Adrenal gland (tissue), 9 donors: ENCODE measurements at regions not wholly inside any gene's neighbourhood (a gene's known extent, or its start where the extent isn't known, plus 50 kb on each side); places are given as distances from the start of the nearest gene placed in this dataset.

ENCODE experiments used
- DNase-seq, 7 donors: peaks; one replicate each; pipeline ENCODE4 v3.0.0-alpha.2; 2019 to 2020
- H3K27ac ChIP-seq, 5 donors: fragments of 200-600 bp; sonication (generic) in 4 of 5; 1 replicate in 3 of 5; 2 replicates in 2 of 5; pipeline versions ENCODE4 v1.5.1 to v1.8.0; 2016 to 2020; ENCODE audit warnings: mild to moderate bottlenecking in 1 of 5
- H3K27me3 ChIP-seq: fragments of 200-600 bp; 2 replicates; pipeline ENCODE4 v1.8.0; 2021
- H3K36me3 ChIP-seq, 2 donors: fragments of 200-600 bp; replicated peaks in 1 of 2; 1 replicate in 1 of 2; 2 replicates in 1 of 2; pipeline versions ENCODE4 v1.5.1 to v1.8.0; 2018 to 2022
- H3K4me1 ChIP-seq, 2 donors: fragments of 200-600 bp; replicated peaks in 1 of 2; 1 replicate in 1 of 2; 2 replicates in 1 of 2; pipeline versions ENCODE4 v1.5.1 to v1.8.0; 2018 to 2021
- H3K4me3 ChIP-seq, 4 donors: fragments of 200-600 bp; sonication (generic) in 3 of 4; one replicate each; pipeline ENCODE4 v1.5.1; 2016 to 2018
- H3K9me3 ChIP-seq, 3 donors: fragments of 200-600 bp; sonication (generic) in 1 of 3; replicated peaks in 1 of 3; 1 replicate in 2 of 3; 2 replicates in 1 of 3; pipeline versions ENCODE4 v1.5.1 to v1.8.0; 2016 to 2021
- CTCF ChIP-seq, 6 experiments: fragments of 450-650 bp in 4 of 6; fragments of 200-600 bp in 2 of 6; sonication (generic) in 1 of 6; IDR thresholded peaks; 1 replicate in 5 of 6; 2 replicates in 1 of 6; pipeline versions ENCODE4 v1.5.1 to v1.8.0; 2016 to 2021; ENCODE audit warnings: antibody characterized with exemption in 6 of 6, mild to moderate bottlenecking in 2 of 6, moderate library complexity in 1 of 6
- POLR2A ChIP-seq, 2 donors: fragments of 450-650 bp; IDR thresholded peaks; one replicate each; pipeline ENCODE4 v1.6.1; 2017; ENCODE audit warnings: antibody characterized with exemption in 2 of 2, mild to moderate bottlenecking in 2 of 2, moderate library complexity in 1 of 2
- WGBS, 4 donors: extraction: QIAGEN DNeasy Blood & Tissue Kit in 2 of 4; methylation state at CpG; one replicate each; pipeline versions ENCODE4 v1.1.5 to v1.1.7; 2013 to 2017; 5-methylcytosine and 5-hydroxymethylcytosine counted together
- intact Hi-C, 2 donors: fragments of 100-400 bp; cut with DNase I; formaldehyde crosslinking; loops; one replicate each; pipeline versions ENCODE4 v1.14.1 to v1.15.0; 2022 to 2023
- donor health status: healthy with polysubstance abuse.
- donor health status: Bipolar disorder and iron deficiency.
- donor health status: DM: yes; HTN: yes; CAD: no.
- donor health status: DM: no; HTN: no; CAD: no.
- donor health status: DM: no; HTN: no; CAD: no.

GRCh38 chr2:129753261-129753660 lies 226.2 kb upstream of the RAB6C start:
- no peak for DNase-seq
- Histone ChIP-seq H3K27ac (no peak overlapping the region), H3K9me3 (no peaks in the 10 kb centered on the region), H3K36me3 (no peaks in the 10 kb centered on the region), H3K27me3 (no peaks in the 10 kb centered on the region), H3K4me3 (no peak overlapping the region), H3K4me1 (no peaks in the 10 kb centered on the region)
- intact Hi-C loops: no loop called here
- WGBS, 4 donors: 75 to 83% (median 78%) methylated on average over 8 of the region's 8 CpGs
- TF ChIP-seq POLR2A (IDR thresholded peaks at IDR 0.05): no peak
- no peak for TF ChIP-seq CTCF (IDR thresholded peaks at IDR 0.05)

- no peaks in the 10 kb centered on the region for H3K36me3 ChIP-seq
- WGBS, 4 donors: 73 to 94% (median 89%) methylated on average over 8 to 14 of the region's 14 CpGs
- no peaks in the 10 kb centered on the region for H3K27me3 ChIP-seq
- no peak overlapping the region for H3K4me3 ChIP-seq
- intact Hi-C loops: no loop called here
- DNase-seq: no peak
- no peaks in the 10 kb centered on the region for H3K9me3 ChIP-seq
- H3K4me1 ChIP-seq: no peaks in the 10 kb centered on the region
- no peak overlapping the region for H3K27ac ChIP-seq
- TF ChIP-seq POLR2A (IDR thresholded peaks at IDR 0.05) (no peak), CTCF (IDR thresholded peaks at IDR 0.05) (no peak)
Measured at GRCh38 chr2:129754421-129754820, 225.0 kb upstream of the RAB6C start.

GRCh38 chr2:129754831-129755230 lies 224.6 kb upstream of the RAB6C start:
- no peak for TF ChIP-seq POLR2A (IDR thresholded peaks at IDR 0.05)
- Histone ChIP-seq H3K4me1 (no peaks in the 10 kb centered on the region), H3K4me3 (no peak overlapping the region), H3K27ac (no peak overlapping the region), H3K27me3 (no peaks in the 10 kb centered on the region), H3K9me3 (no peaks in the 10 kb centered on the region), H3K36me3 (no peaks in the 10 kb centered on the region)
- DNase-seq: no peak
- intact Hi-C loops: no loop called here
- 67 to 81% (median 73%) methylated on average over 4 to 6 of the region's 6 CpGs for WGBS, 4 donors

- H3K9me3 ChIP-seq: no peaks in the 10 kb centered on the region
- no peaks in the 10 kb centered on the region for H3K36me3 ChIP-seq
- intact Hi-C loops: no loop called here
- H3K27ac ChIP-seq: no peak overlapping the region
- WGBS, 4 donors: 83 to 92% (median 84%) methylated on average over 7 of the region's 7 CpGs
- no peaks in the 10 kb centered on the region for H3K27me3 ChIP-seq
- H3K4me3 ChIP-seq: no peak overlapping the region
- H3K4me1 ChIP-seq: no peaks in the 10 kb centered on the region
- TF ChIP-seq POLR2A (IDR thresholded peaks at IDR 0.05) (no peak), CTCF (IDR thresholded peaks at IDR 0.05) (no peak)
- no peak for DNase-seq
Measured at GRCh38 chr2:129755786-129756185, 223.7 kb upstream of the RAB6C start.

GRCh38 chr2:129756276-129756675 lies 223.2 kb upstream of the RAB6C start:
- intact Hi-C loops: no loop called here
- no peaks in the 10 kb centered on the region for H3K27me3 ChIP-seq
- H3K4me3 ChIP-seq: no peak overlapping the region
- H3K27ac ChIP-seq: no peak overlapping the region
- no peaks in the 10 kb centered on the region for H3K4me1 ChIP-seq
- WGBS, 4 donors: 85 to 89% (median 86%) methylated on average over 7 of the region's 7 CpGs
- no peaks in the 10 kb centered on the region for H3K36me3 ChIP-seq
- no peak for DNase-seq
- TF ChIP-seq CTCF (IDR thresholded peaks at IDR 0.05) (no peak), POLR2A (IDR thresholded peaks at IDR 0.05) (no peak)
- H3K9me3 ChIP-seq: no peaks in the 10 kb centered on the region
